ENCODE measurements at regions not wholly inside any gene's neighbourhood (a gene's known extent, or its start where the extent isn't known, plus 50 kb on each side); places are given as distances from the start of the nearest gene placed in this dataset.

GRCh38 chr2:16219292-16219975 is 279.1 kb downstream of the MYCN start:
- Histone ChIP-seq H3K27ac (ENCODE audit: low read depth in 1 of 2, low read length in 2 of 2) (no peak overlapping the region), H3K36me3 (ENCODE audit: control insufficient read depth in 4 of 4, insufficient read depth in 3 of 4, low read depth in 1 of 4, low read length in 3 of 4) (no peaks in the 10 kb centered on the region), H3K9me3 (ENCODE audit: control insufficient read depth in 4 of 4, low read length in 3 of 4) (no peaks in the 10 kb centered on the region), H3K4me1 (ENCODE audit: control insufficient read depth in 4 of 4, insufficient read depth in 4 of 4, low read length in 3 of 4) (no peaks in the 10 kb centered on the region), H3K9ac (ENCODE audit: low read depth in 1 of 2, low read length in 2 of 2) (no peak overlapping the region), H3K4me3 (ENCODE audit: low read depth in 1 of 3, low read length in 3 of 3) (no peak overlapping the region), H3K27me3 (ENCODE audit: control insufficient read depth in 4 of 4, insufficient read depth in 4 of 4, low read length in 3 of 4) (no peaks in the 10 kb centered on the region)
- DNase-seq (ENCODE audit: low spot score) = no peak
- TF ChIP-seq FOXA1 (IDR thresholded peaks at IDR 0.05) (no peak), CTCF (IDR thresholded peaks at IDR 0.05; ENCODE audit: low read depth, low read length, missing input control) (no peak), ATF3 (IDR thresholded peaks at IDR 0.05) (no peak), RXRA (IDR thresholded peaks at IDR 0.05) (no peak), REST (IDR thresholded peaks at IDR 0.05) (no peak)
- WGBS = 93% methylated on average over 9 of the region's 9 CpGs

- no peaks in the 10 kb centered on the region for H3K27me3 ChIP-seq (ENCODE audit: control insufficient read depth in 4 of 4, insufficient read depth in 4 of 4, low read length in 3 of 4)
- H3K36me3 ChIP-seq (ENCODE audit: control insufficient read depth in 4 of 4, insufficient read depth in 3 of 4, low read depth in 1 of 4, low read length in 3 of 4) = no peaks in the 10 kb centered on the region
- H3K27ac ChIP-seq (ENCODE audit: low read depth in 1 of 2, low read length in 2 of 2) = no peak overlapping the region
- no peaks in the 10 kb centered on the region for H3K9me3 ChIP-seq (ENCODE audit: control insufficient read depth in 4 of 4, low read length in 3 of 4)
- H3K9ac ChIP-seq (ENCODE audit: low read depth in 1 of 2, low read length in 2 of 2) = no peak overlapping the region
- H3K4me1 ChIP-seq (ENCODE audit: control insufficient read depth in 4 of 4, insufficient read depth in 4 of 4, low read length in 3 of 4) = no peaks in the 10 kb centered on the region
- 37% methylated on average over 3 of the region's 3 CpGs for WGBS
- no peak overlapping the region for H3K4me3 ChIP-seq (ENCODE audit: low read depth in 1 of 3, low read length in 3 of 3)
- TF ChIP-seq MAX (IDR thresholded peaks at IDR 0.05) = no peak
- TF ChIP-seq RXRA (IDR thresholded peaks at IDR 0.05) = no peak
- no peak for TF ChIP-seq ZBTB33 (IDR thresholded peaks at IDR 0.05)
- no peak for TF ChIP-seq JUND (IDR thresholded peaks at IDR 0.05)
- TF ChIP-seq ATF3 (IDR thresholded peaks at IDR 0.05) = no peak
- no peak for TF ChIP-seq HNF4G (IDR thresholded peaks at IDR 0.05)
- no peak for TF ChIP-seq SP1 (IDR thresholded peaks at IDR 0.05)
- TF ChIP-seq TAF1 (conservative IDR thresholded peaks at IDR 0.05) = no peak
- TF ChIP-seq GABPA (IDR thresholded peaks at IDR 0.05 in 1 of 2, conservative IDR thresholded peaks at IDR 0.05 in 1 of 2) = no peak
- TF ChIP-seq FOXA2 (IDR thresholded peaks at IDR 0.05) = no peak
- TF ChIP-seq YY1 (IDR thresholded peaks at IDR 0.05) = no peak
- peak; percentile 45 for TF ChIP-seq CTCF (IDR thresholded peaks at IDR 0.05; ENCODE audit: low read depth, low read length, missing input control)
- TF ChIP-seq RAD21 (IDR thresholded peaks at IDR 0.05) = peak; percentile 73 to 84
- TF ChIP-seq HNF4A (conservative IDR thresholded peaks at IDR 0.05) = no peak
- no peak for TF ChIP-seq EGR1 (IDR thresholded peaks at IDR 0.05; ENCODE audit: low read depth in 2 of 2)
- no peak for DNase-seq (ENCODE audit: low spot score)
Measured at GRCh38 chr2:16218625-16219024, 278.3 kb downstream of the MYCN start.
